T-helper 17 cell (primary cell): ENCODE measurements at regions not wholly inside any gene's neighbourhood (a gene's known extent, or its start where the extent isn't known, plus 50 kb on each side); places are given as distances from the start of the nearest gene placed in this dataset.

Experiments used
- ATAC-seq: fragments of 150-1000 bp; cut with Tn5 transposase; 2 replicates; pipeline ENCODE4 v1.10.0; 2021; ENCODE audit warnings: mild to moderate bottlenecking, moderate library complexity
- DNase-seq, 3 donors: peaks; one replicate each; pipeline versions ENCODE4 v3.0.0 to v3.0.0-alpha.2; 2020 to 2021
- H3K9me3 ChIP-seq: one replicate; pipeline ENCODE4 v1.7.0; 2013; ENCODE audit warnings: low read length, mild to moderate bottlenecking; ENCODE audit not compliant: control insufficient read depth, poor library complexity, severe bottlenecking
- H3K27ac Mint-ChIP-seq: one replicate; pipeline ENCODE4 v1.8.0; 2022; ENCODE audit warnings: mild to moderate bottlenecking, moderate library complexity, mixed read lengths
- H3K27me3 Mint-ChIP-seq: one replicate; pipeline ENCODE4 v1.8.0; 2022; ENCODE audit warnings: mixed read lengths
- H3K36me3 Mint-ChIP-seq: one replicate; pipeline ENCODE4 v1.8.0; 2022; ENCODE audit warnings: low read depth, mixed read lengths
- H3K4me1 Mint-ChIP-seq: one replicate; pipeline ENCODE4 v1.8.0; 2022; ENCODE audit warnings: mild to moderate bottlenecking, mixed read lengths
- H3K4me3 Mint-ChIP-seq: one replicate; pipeline ENCODE4 v1.8.0; 2022; ENCODE audit warnings: mild to moderate bottlenecking, moderate library complexity, mixed read lengths

DNA sequence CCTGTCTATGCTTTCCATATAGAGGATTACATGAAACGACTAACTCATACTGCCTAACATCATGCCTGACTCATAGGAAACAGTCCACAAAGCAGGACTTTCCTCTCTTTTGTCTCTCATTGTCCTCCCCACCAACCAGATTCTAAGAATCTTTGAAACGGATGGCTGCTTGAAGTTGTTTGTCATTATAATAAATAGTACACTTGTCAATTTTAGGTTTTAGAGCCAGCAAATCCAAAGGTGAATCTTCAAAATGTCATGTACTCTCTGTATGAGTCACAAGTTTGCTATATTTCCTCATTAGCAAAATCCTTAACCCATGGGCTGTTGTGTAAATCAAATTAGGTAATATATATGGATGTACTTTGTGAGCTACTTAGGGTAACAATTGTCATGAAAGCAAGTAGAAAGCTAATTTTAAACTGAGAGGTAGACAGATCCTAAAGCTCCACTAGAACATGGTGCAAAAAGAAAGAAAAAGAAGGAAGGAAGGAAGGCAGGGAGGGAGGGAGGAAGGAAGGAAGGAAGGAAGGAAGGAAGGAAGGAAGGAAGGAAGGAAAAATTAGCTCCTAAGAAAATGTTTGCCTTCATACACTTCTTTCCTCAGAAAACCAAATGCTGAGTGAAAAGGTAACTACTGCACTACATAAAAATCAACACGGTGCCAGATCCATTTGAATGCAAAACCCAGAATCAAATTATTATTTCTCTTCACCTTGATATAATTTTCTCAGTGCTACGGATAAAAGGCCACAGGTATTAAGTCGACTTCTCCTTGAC is 129.5 kb upstream of the PRMT6 start:
- H3K27ac Mint-ChIP-seq: no peak overlapping the region

DNA sequence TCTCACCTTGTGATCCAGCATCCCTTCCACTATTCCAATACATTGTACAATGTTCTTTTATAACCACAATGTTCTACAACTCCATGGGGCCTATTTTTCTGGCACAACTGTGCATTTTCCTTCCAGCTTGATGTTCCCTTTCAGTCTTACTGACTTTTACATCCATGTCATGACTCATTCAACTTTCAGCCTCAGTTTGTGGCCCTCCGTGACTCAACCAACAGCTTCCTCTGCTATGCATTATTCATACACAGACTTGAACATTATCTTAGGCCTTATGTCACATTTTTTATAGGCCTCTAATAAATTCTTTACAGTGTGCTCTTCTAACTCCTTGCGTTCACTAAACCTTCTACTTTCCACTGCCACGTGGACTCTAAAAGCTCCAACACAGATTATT is 119.4 kb upstream of the PRMT6 start:
- ATAC-seq (no peak), DNase-seq (no peak)
- H3K27me3 Mint-ChIP-seq: no peaks in the 10 kb centered on the region
- H3K27ac Mint-ChIP-seq: no peak overlapping the region
- H3K36me3 Mint-ChIP-seq: no peaks in the 10 kb centered on the region
- no peaks in the 10 kb centered on the region for H3K9me3 ChIP-seq
- no peaks in the 10 kb centered on the region for H3K4me1 Mint-ChIP-seq
- H3K4me3 Mint-ChIP-seq: no peak overlapping the region

More for the DNA sequence above, 129.5 kb upstream of the PRMT6 start:
- Mint-ChIP-seq H3K27me3 (no peaks in the 10 kb centered on the region), H3K4me1 (no peaks in the 10 kb centered on the region), H3K4me3 (no peak overlapping the region), H3K36me3 (no peaks in the 10 kb centered on the region)
- DNase-seq (no peak), ATAC-seq (no peak)
- no peaks in the 10 kb centered on the region for H3K9me3 ChIP-seq

DNA sequence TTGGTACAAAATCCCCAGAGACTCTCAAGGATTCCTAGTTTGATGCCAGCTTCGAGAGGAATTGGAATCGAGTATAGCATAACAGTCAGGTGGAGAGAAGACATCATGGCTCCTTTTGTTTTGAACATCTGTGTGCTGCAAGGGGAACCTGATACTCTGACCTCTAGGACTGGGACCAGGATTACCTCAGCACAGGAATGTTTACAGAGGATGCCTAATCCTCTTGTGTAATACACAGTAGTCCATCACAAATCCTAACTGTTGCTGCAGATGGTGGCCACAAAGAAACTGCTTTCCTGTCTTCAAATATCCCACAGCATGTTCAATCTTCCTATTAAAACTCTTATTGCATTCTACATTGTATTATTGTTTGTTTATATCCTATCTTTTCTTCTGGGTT is 111.8 kb upstream of the PRMT6 start:
- no peak overlapping the region for H3K27ac Mint-ChIP-seq
- H3K4me3 Mint-ChIP-seq: no peak overlapping the region
- H3K27me3 Mint-ChIP-seq: no peaks in the 10 kb centered on the region
- H3K36me3 Mint-ChIP-seq: no peaks in the 10 kb centered on the region
- no peaks in the 10 kb centered on the region for H3K4me1 Mint-ChIP-seq
- no peaks in the 10 kb centered on the region for H3K9me3 ChIP-seq
- no peak for ATAC-seq
- DNase-seq: no peak

DNA sequence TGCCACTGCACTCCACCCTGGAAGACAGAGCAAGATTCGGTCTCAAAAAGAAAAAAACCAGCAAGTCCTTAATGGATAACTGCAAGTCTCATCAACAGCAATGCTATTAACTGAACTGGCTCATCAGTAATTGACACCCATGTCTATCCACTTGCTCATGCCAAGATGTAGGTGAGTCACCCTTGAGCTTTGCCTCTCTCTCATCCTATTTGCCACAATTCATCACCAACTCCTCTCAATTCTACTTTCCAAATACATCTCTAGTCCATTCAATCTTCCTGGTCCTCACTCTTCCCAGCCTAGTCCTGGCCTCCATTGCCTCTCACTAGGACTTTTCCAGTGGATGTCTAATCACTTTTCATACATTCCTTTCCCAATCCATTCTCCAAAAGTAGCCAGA is 103.7 kb upstream of the PRMT6 start:
- no peak overlapping the region for H3K4me3 Mint-ChIP-seq
- H3K9me3 ChIP-seq: no peaks in the 10 kb centered on the region
- H3K36me3 Mint-ChIP-seq: no peaks in the 10 kb centered on the region
- H3K27ac Mint-ChIP-seq: no peak overlapping the region
- H3K27me3 Mint-ChIP-seq: peaks cover 12% of the 10 kb centered on the region
- no peak for DNase-seq
- H3K4me1 Mint-ChIP-seq: no peaks in the 10 kb centered on the region
- ATAC-seq: no peak

DNA sequence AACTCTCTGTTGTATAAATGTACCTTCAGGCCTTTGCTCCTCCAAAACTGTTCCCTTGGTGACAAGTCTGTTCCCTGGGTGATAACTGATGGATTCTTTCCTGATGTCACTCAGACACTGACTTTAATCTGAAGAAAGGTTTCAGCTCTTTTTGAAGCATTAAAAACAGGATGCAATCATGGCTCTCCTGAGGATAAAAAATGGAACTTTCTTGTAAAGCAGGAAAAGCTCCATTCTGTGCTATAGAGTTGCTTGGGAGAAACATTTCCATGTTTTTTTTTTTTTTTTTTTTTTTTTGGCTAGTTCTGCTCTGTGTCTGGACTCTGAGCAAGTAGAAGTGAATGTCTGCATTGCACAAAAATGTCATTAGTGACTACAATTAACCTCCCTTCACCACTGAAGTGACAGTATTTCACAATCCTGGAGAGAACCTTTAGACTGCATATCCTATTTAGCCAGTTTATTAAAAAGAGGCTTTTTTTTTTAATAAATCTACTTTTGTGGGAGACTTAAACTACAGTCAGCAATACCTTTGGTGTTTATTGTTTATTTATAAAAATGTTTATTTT is 101.7 kb upstream of the PRMT6 start:
- no peaks in the 10 kb centered on the region for H3K4me1 Mint-ChIP-seq
- H3K36me3 Mint-ChIP-seq: no peaks in the 10 kb centered on the region
- no peak for ATAC-seq
- no peak for DNase-seq
- no peak overlapping the region for H3K27ac Mint-ChIP-seq
- peaks cover 18% of the 10 kb centered on the region for H3K27me3 Mint-ChIP-seq
- no peaks in the 10 kb centered on the region for H3K9me3 ChIP-seq
- no peak overlapping the region for H3K4me3 Mint-ChIP-seq

GRCh38 chr1:106956721-106957120 is 99.8 kb upstream of the PRMT6 start:
- Mint-ChIP-seq H3K27ac (no peak overlapping the region), H3K4me1 (no peaks in the 10 kb centered on the region), H3K27me3 (peaks cover 18% of the 10 kb centered on the region), H3K36me3 (no peaks in the 10 kb centered on the region), H3K4me3 (no peak overlapping the region)
- ATAC-seq: no peak
- no peaks in the 10 kb centered on the region for H3K9me3 ChIP-seq
- no peak for DNase-seq

DNA sequence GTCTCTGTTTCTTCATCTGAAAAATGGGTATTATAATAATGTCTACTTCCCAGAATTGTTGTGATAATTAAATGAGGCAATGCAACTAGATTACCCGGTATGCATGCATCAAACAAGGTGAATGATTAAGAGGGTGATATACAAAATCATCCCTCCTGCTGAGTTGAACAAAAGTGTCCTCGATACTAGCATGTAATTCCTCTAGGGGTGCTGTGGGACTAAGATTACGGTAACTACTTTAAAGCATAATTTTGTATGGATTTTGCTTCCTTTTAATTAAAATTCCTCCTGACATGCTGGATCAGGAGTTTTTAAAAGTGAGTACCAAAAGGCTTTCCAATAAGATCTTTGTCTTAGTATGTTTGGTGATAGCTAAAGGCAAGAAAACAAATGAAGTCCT is 98.7 kb upstream of the PRMT6 start:
- Mint-ChIP-seq H3K4me3 (no peak overlapping the region), H3K27me3 (peaks cover 18% of the 10 kb centered on the region), H3K27ac (no peak overlapping the region), H3K4me1 (no peaks in the 10 kb centered on the region), H3K36me3 (no peaks in the 10 kb centered on the region)
- DNase-seq: no peak
- no peaks in the 10 kb centered on the region for H3K9me3 ChIP-seq
- no peak for ATAC-seq

DNA sequence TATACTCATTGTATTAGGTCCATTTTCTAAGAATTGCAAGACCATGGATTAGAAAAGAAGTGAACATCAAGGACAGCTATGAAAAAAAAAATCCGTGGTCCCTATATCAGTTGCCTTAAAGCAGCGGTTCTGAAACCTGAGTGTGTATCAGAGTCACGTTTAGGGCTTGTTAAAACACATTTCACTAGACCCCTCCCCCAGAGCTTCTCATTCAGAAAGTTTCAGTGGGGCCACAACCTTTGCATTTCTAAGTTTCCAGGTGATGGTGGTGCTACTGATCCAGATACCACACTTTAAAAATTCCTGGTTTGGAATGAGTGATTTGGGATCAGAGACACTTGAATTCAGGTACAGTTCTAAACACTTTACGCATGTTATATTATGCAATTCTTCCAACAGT is 96.1 kb upstream of the PRMT6 start:
- H3K9me3 ChIP-seq: no peaks in the 10 kb centered on the region
- no peak overlapping the region for H3K4me3 Mint-ChIP-seq
- H3K27ac Mint-ChIP-seq: no peak overlapping the region
- ATAC-seq (no peak), DNase-seq (no peak)
- no peaks in the 10 kb centered on the region for H3K4me1 Mint-ChIP-seq
- H3K27me3 Mint-ChIP-seq: peaks cover 11% of the 10 kb centered on the region
- no peaks in the 10 kb centered on the region for H3K36me3 Mint-ChIP-seq

DNA sequence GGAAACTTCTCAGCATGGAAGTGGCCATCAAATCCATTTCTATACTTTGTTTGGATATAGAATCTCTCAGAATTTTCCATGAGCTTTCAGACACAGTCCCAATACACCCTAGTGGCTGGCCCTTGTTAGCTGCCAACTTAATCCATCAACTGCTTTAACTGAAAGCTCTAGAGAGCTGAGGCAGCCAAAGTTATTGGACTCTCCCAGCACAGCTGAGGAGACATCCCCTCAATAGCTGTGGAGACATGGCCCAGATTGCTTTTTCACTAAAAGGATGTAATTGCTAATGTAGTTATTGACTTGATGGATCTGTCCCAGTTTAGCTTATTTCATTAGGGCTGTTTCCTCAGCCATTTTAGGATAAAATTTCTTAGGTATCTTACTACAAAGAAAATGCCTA is 94.8 kb upstream of the PRMT6 start:
- H3K9me3 ChIP-seq: no peaks in the 10 kb centered on the region
- peaks cover 5% of the 10 kb centered on the region for H3K27me3 Mint-ChIP-seq
- DNase-seq (no peak), ATAC-seq (no peak)
- H3K27ac Mint-ChIP-seq: no peak overlapping the region
- H3K4me3 Mint-ChIP-seq: no peak overlapping the region
- no peaks in the 10 kb centered on the region for H3K36me3 Mint-ChIP-seq
- no peaks in the 10 kb centered on the region for H3K4me1 Mint-ChIP-seq

GRCh38 chr1:106962591-106962990 is 93.9 kb upstream of the PRMT6 start:
- H3K27me3 Mint-ChIP-seq: peaks cover 5% of the 10 kb centered on the region
- ATAC-seq (no peak), DNase-seq (no peak)
- no peaks in the 10 kb centered on the region for H3K9me3 ChIP-seq
- H3K36me3 Mint-ChIP-seq: no peaks in the 10 kb centered on the region
- H3K4me1 Mint-ChIP-seq: no peaks in the 10 kb centered on the region
- no peak overlapping the region for H3K4me3 Mint-ChIP-seq
- H3K27ac Mint-ChIP-seq: no peak overlapping the region

GRCh38 chr1:106964495-106964894 is 92.0 kb upstream of the PRMT6 start:
- no peak for DNase-seq
- H3K4me1 Mint-ChIP-seq: no peaks in the 10 kb centered on the region
- H3K9me3 ChIP-seq: no peaks in the 10 kb centered on the region
- peaks cover 2% of the 10 kb centered on the region for H3K27me3 Mint-ChIP-seq
- no peak overlapping the region for H3K4me3 Mint-ChIP-seq
- ATAC-seq: no peak
- no peaks in the 10 kb centered on the region for H3K36me3 Mint-ChIP-seq
- no peak overlapping the region for H3K27ac Mint-ChIP-seq

- no peaks in the 10 kb centered on the region for H3K36me3 Mint-ChIP-seq
- no peak overlapping the region for H3K4me3 Mint-ChIP-seq
- H3K9me3 ChIP-seq: no peaks in the 10 kb centered on the region
- H3K27me3 Mint-ChIP-seq: no peaks in the 10 kb centered on the region
- no peaks in the 10 kb centered on the region for H3K4me1 Mint-ChIP-seq
- no peak for DNase-seq
- no peak overlapping the region for H3K27ac Mint-ChIP-seq
- ATAC-seq: no peak
Observed at GRCh38 chr1:106968644-106969043, 87.8 kb upstream of the PRMT6 start.

- Mint-ChIP-seq H3K27me3 (no peaks in the 10 kb centered on the region), H3K4me1 (no peaks in the 10 kb centered on the region), H3K36me3 (no peaks in the 10 kb centered on the region), H3K27ac (no peak overlapping the region), H3K4me3 (no peak overlapping the region)
- H3K9me3 ChIP-seq: no peaks in the 10 kb centered on the region
- ATAC-seq: no peak
- no peak for DNase-seq
Observed at GRCh38 chr1:106969731-106970130, 86.7 kb upstream of the PRMT6 start.

DNA sequence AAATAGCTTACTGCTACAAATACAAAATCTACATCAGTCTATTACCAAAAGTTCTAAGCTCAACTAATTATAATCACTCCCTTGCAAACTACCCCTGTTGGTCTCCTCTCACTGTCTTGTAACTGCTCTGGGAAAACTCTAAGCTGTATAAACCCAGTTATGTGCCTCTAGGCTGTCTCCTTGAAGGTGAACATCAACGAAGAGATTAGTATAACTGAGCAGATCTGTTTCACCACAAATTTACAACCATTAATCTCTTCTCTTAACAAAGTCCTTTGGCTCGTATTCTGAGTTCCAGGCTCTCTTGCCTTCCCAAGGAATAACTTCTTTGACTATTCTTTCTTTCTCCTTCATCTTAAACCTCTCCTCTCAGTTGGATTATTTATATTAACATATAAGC is 84.4 kb upstream of the PRMT6 start:
- Mint-ChIP-seq H3K27me3 (no peaks in the 10 kb centered on the region), H3K4me3 (no peak overlapping the region), H3K36me3 (no peaks in the 10 kb centered on the region), H3K27ac (no peak overlapping the region), H3K4me1 (no peaks in the 10 kb centered on the region)
- ATAC-seq (no peak), DNase-seq (no peak)
- H3K9me3 ChIP-seq: no peaks in the 10 kb centered on the region
